ENCODE measurements at regions not wholly inside any gene's neighbourhood (a gene's known extent, or its start where the extent isn't known, plus 50 kb on each side); places are given as distances from the start of the nearest gene placed in this dataset.

- TF ChIP-seq EZH2phosphoT487 (IDR thresholded peaks at IDR 0.05; ENCODE audit: unreplicated experiment), result no peak
- TF ChIP-seq ETS1 (IDR thresholded peaks at IDR 0.05), result no peak
- TF ChIP-seq ZNF114 (CRISPR knock-in tag; IDR thresholded peaks at IDR 0.05), result no peak
Observed at GRCh38 chr20:21583486-21584168, 69.8 kb upstream of the NKX2-2 start (continued).

GRCh38 chr20:21577551-21577950 lies 63.7 kb upstream of the NKX2-2 start:
- H3K9me3 Mint-ChIP-seq, result no peaks in the 10 kb centered on the region
- H2AFZ ChIP-seq, result no peak overlapping the region
- H3K27me3 ChIP-seq (ENCODE audit: insufficient read depth), result no peaks in the 10 kb centered on the region
- no peaks in the 10 kb centered on the region for H3K79me2 ChIP-seq (replicated peaks; ENCODE audit: insufficient read depth)
- H3K9me2 ChIP-seq (ENCODE audit: insufficient read depth), result no peaks in the 10 kb centered on the region
- no peak for TF ChIP-seq EZH2phosphoT487 (IDR thresholded peaks at IDR 0.05; ENCODE audit: unreplicated experiment)
- TF ChIP-seq STAT1 (IDR thresholded peaks at IDR 0.05; ENCODE audit: unreplicated experiment), result no peak
- no peak for TF ChIP-seq CREB1 (CRISPR knock-in tag; IDR thresholded peaks at IDR 0.05; ENCODE audit: low read depth)
- no peak for TF ChIP-seq EZH2 (IDR thresholded peaks at IDR 0.05; ENCODE audit: low read depth, unreplicated experiment)
- no peak for TF ChIP-seq ZNF331 (CRISPR knock-in tag; IDR thresholded peaks at IDR 0.05; ENCODE audit: low read depth)
- TF ChIP-seq NANOG (IDR thresholded peaks at IDR 0.05; ENCODE audit: borderline replicate concordance), result no peak
- TF ChIP-seq POLR2AphosphoS5 (IDR thresholded peaks at IDR 0.05; ENCODE audit: low read depth), result no peak
- TF ChIP-seq ZNF114 (CRISPR knock-in tag; IDR thresholded peaks at IDR 0.05), result no peak
- no peak for TF ChIP-seq ETS1 (IDR thresholded peaks at IDR 0.05)
- H3K4me1 Mint-ChIP-seq, result no peaks in the 10 kb centered on the region
- H3F3A ChIP-seq (replicated peaks; ENCODE audit: low read depth), result no peaks in the 10 kb centered on the region
- no peak overlapping the region for H3K27ac ChIP-seq (ENCODE audit: low read depth)
- no peak overlapping the region for H3K4me3 Mint-ChIP-seq
- no peaks in the 10 kb centered on the region for H3K4me1 ChIP-seq (ENCODE audit: insufficient read depth)
- H3K4me3 ChIP-seq, result no peak overlapping the region
- H4K20me1 ChIP-seq (replicated peaks; ENCODE audit: insufficient read depth), result no peaks in the 10 kb centered on the region
- no peak for ATAC-seq
- H3K27ac Mint-ChIP-seq, result no peak overlapping the region
- DNase-seq (ENCODE audit: low spot score), result no peak
- no peaks in the 10 kb centered on the region for H3K36me3 ChIP-seq (ENCODE audit: insufficient read depth)
- no peaks in the 10 kb centered on the region for H3K36me3 Mint-ChIP-seq (ENCODE audit: low read depth)
- no peaks in the 10 kb centered on the region for H3K27me3 Mint-ChIP-seq (ENCODE audit: insufficient read depth, low read depth, poor library complexity)
- H3K4me2 ChIP-seq, result no peak overlapping the region

GRCh38 chr20:21575981-21576740 lies 62.3 kb upstream of the NKX2-2 start:
- Histone ChIP-seq H3K4me3 (no peak overlapping the region), H3F3A (replicated peaks; ENCODE audit: low read depth) (no peaks in the 10 kb centered on the region), H3K36me3 (ENCODE audit: insufficient read depth) (no peaks in the 10 kb centered on the region), H3K4me1 (ENCODE audit: insufficient read depth) (peaks cover 9% of the 10 kb centered on the region), H4K20me1 (replicated peaks; ENCODE audit: insufficient read depth) (no peaks in the 10 kb centered on the region), H3K9me2 (ENCODE audit: insufficient read depth) (no peaks in the 10 kb centered on the region), H2AFZ (no peak overlapping the region), H3K4me2 (no peak overlapping the region), H3K27me3 (ENCODE audit: insufficient read depth) (no peaks in the 10 kb centered on the region), H3K79me2 (replicated peaks; ENCODE audit: insufficient read depth) (no peaks in the 10 kb centered on the region), H3K27ac (ENCODE audit: low read depth) (no peak overlapping the region)
- Mint-ChIP-seq H3K27ac (no peak overlapping the region), H3K4me3 (no peak overlapping the region), H3K9me3 (no peaks in the 10 kb centered on the region), H3K4me1 (peaks cover 7% of the 10 kb centered on the region), H3K27me3 (ENCODE audit: insufficient read depth, low read depth, poor library complexity) (peaks cover 2% of the 10 kb centered on the region), H3K36me3 (ENCODE audit: low read depth) (no peaks in the 10 kb centered on the region)
- no peak for DNase-seq (ENCODE audit: low spot score)
- no peak for ATAC-seq
- TF ChIP-seq STAT1 (IDR thresholded peaks at IDR 0.05; ENCODE audit: unreplicated experiment), result no peak
